ENCODE measurements at regions not wholly inside any gene's neighbourhood (a gene's known extent, or its start where the extent isn't known, plus 50 kb on each side); places are given as distances from the start of the nearest gene placed in this dataset.

DNA sequence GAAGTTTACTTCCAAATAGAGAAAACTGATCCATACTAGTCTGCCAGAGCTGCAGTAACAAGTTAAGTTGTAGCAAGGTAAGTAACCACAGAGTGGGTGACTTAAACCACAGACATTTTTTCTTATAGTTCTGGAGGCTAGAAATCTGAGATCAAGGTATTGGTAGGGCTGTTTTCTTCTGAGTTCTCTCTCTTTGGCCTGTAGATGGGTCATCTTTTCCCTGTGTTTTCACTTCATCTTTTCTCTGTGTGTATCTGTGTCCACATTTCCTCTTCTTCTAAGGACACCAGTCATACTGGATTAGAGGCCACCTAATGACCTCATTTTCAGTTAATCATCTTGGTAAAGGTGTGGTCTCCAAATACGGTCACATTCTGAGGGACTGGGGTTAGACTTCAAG, 142.9 kb upstream of the MEX3C start:
- WGBS, 2 experiments (ENCODE audit: extremely low coverage in 1 of 2, insufficient coverage in 1 of 2, insufficient read length in 1 of 2, insufficient replicate concordance in 2 of 2, low coverage in 1 of 2, low lambda C conversion rate in 2 of 2, missing lambda C conversion rate in 1 of 2), result 88% methylated on average over 1 of the region's 1 CpG; no CpG with 5 or more reads in 1 of the 2 experiments
- no peak overlapping the region for H3K23ac ChIP-seq (ENCODE audit: insufficient read length)
- no peak overlapping the region for H2BK15ac ChIP-seq (ENCODE audit: low read length)
- H3K23me2 ChIP-seq (ENCODE audit: low read depth, low read length), result no peaks in the 10 kb centered on the region
- no peak overlapping the region for H2BK5ac ChIP-seq (ENCODE audit: low read depth, low read length)
- no peak overlapping the region for H2BK12ac ChIP-seq (ENCODE audit: low read depth, low read length)
- no peak overlapping the region for H3K27ac ChIP-seq (ENCODE audit: low read depth, low read length)
- H2AFZ ChIP-seq (ENCODE audit: low read length), result no peak overlapping the region
- H2BK20ac ChIP-seq (ENCODE audit: low read length), result no peak overlapping the region
- no peaks in the 10 kb centered on the region for H3K9me3 ChIP-seq (ENCODE audit: insufficient read depth in 2 of 2, low read depth in 1 of 2, low read length in 1 of 2)
- no peaks in the 10 kb centered on the region for H3K4me1 ChIP-seq (replicated peaks in 1 of 4; ENCODE audit: control insufficient read depth in 3 of 4, insufficient read depth in 4 of 4, low read length in 3 of 4)
- DNase-seq (ENCODE audit: low read depth in 1 of 2, low spot score in 2 of 2) (no peak), FAIRE-seq (no peak)
- no peaks in the 10 kb centered on the region for H3K79me2 ChIP-seq (ENCODE audit: control insufficient read depth in 1 of 2, insufficient read depth in 2 of 2, low read length in 2 of 2)
- no peak for TF ChIP-seq TCF12 (IDR thresholded peaks at IDR 0.05; ENCODE audit: low read depth, low read length)
- no peak for TF ChIP-seq CHD1 (IDR thresholded peaks at IDR 0.05; ENCODE audit: low read depth, low read length)
- no peak for TF ChIP-seq GTF2F1 (IDR thresholded peaks at IDR 0.05; ENCODE audit: borderline replicate concordance, low read depth, low read length)
- no peak for TF ChIP-seq TEAD4 (IDR thresholded peaks at IDR 0.05; ENCODE audit: low read depth, low read length)
- TF ChIP-seq SP2 (IDR thresholded peaks at IDR 0.05; ENCODE audit: low read length), result no peak
- no peak for TF ChIP-seq SAP30 (IDR thresholded peaks at IDR 0.05; ENCODE audit: insufficient read depth, insufficient replicate concordance, low read length)
- no peak for TF ChIP-seq TBP (IDR thresholded peaks at IDR 0.05; ENCODE audit: low read depth, low read length)
- no peak for TF ChIP-seq BRCA1 (IDR thresholded peaks at IDR 0.05; ENCODE audit: low read depth, low read length)
- TF ChIP-seq SP1 (IDR thresholded peaks at IDR 0.05; ENCODE audit: low read depth, low read length), result no peak
- TF ChIP-seq KDM5A (IDR thresholded peaks at IDR 0.05; ENCODE audit: low read length), result no peak
- no peak for TF ChIP-seq YY1 (IDR thresholded peaks at IDR 0.05; ENCODE audit: low read depth, low read length)
- TF ChIP-seq ATF3 (IDR thresholded peaks at IDR 0.05; ENCODE audit: insufficient read depth, low read depth, low read length), result no peak
- no peak for TF ChIP-seq MAX (IDR thresholded peaks at IDR 0.05)
- no peak for TF ChIP-seq JUN (IDR thresholded peaks at IDR 0.05; ENCODE audit: low read depth, low read length)
- H3K79me1 ChIP-seq (ENCODE audit: low read depth, low read length), result no peaks in the 10 kb centered on the region
- no peak overlapping the region for H3K9ac ChIP-seq (replicated peaks in 1 of 4; ENCODE audit: extremely low read depth in 1 of 4, low read depth in 3 of 4, low read length in 3 of 4)
- no peak overlapping the region for H4K8ac ChIP-seq (ENCODE audit: extremely low read depth, insufficient read depth, low read length)
- H3K18ac ChIP-seq (ENCODE audit: extremely low read depth, low read length), result no peak overlapping the region
- H3K14ac ChIP-seq (ENCODE audit: insufficient read length), result no peak overlapping the region
- H2BK120ac ChIP-seq (replicated peaks; ENCODE audit: low read depth, low read length), result no peak overlapping the region
- no peaks in the 10 kb centered on the region for H3K36me3 ChIP-seq (ENCODE audit: control insufficient read depth in 2 of 4, insufficient read depth in 4 of 4, low read length in 3 of 4)
- POLR2A ChIA-PET (ENCODE audit: partially characterized antibody), result no interaction called here
- H4K5ac ChIP-seq (ENCODE audit: insufficient read length, low read depth, low read length), result no peak overlapping the region
- CTCF ChIA-PET (ENCODE audit: partially characterized antibody), result no interaction called here
- H4K91ac ChIP-seq (replicated peaks; ENCODE audit: insufficient read length, low read length), result no peak overlapping the region
- no peak overlapping the region for H3K4me2 ChIP-seq (ENCODE audit: insufficient read depth in 1 of 2, low read depth in 2 of 2, low read length in 2 of 2)
- H2AK5ac ChIP-seq (ENCODE audit: low read depth, low read length), result no peak overlapping the region
- H3K27me3 ChIP-seq (replicated peaks in 1 of 4; ENCODE audit: control insufficient read depth in 3 of 4, extremely low read depth in 1 of 4, insufficient read depth in 3 of 4, low read length in 3 of 4), result no peaks in the 10 kb centered on the region
- no peak overlapping the region for H3K4me3 ChIP-seq (ENCODE audit: extremely low read depth in 1 of 4, insufficient read depth in 2 of 4, low read depth in 3 of 4, low read length in 4 of 4)
- H3K56ac ChIP-seq (replicated peaks; ENCODE audit: insufficient read length, low read depth, low read length), result no peak overlapping the region
- no peak overlapping the region for H3K4ac ChIP-seq (replicated peaks; ENCODE audit: insufficient read length, low read depth, low read length)
- no peaks in the 10 kb centered on the region for H4K20me1 ChIP-seq (replicated peaks in 1 of 2; ENCODE audit: control insufficient read depth in 1 of 2, insufficient read depth in 2 of 2, low read length in 2 of 2)
